Lower leg skin (tissue), 4 donors: ENCODE measurements at regions not wholly inside any gene's neighbourhood (a gene's known extent, or its start where the extent isn't known, plus 50 kb on each side); places are given as distances from the start of the nearest gene placed in this dataset.

ENCODE experiments used
- DNase-seq, 2 donors: peaks; one replicate each; pipeline ENCODE4 v3.0.0-alpha.2; 2019; ENCODE audit warnings: low spot score in 2 of 2
- H3K4me3 ChIP-seq: fragments of 200-600 bp; sonication (generic); 2 replicates; pipeline ENCODE4 v1.5.1; 2017; ENCODE audit warnings: mild to moderate bottlenecking, low read depth; ENCODE audit not compliant: poor library complexity, severe bottlenecking
- POLR2A ChIP-seq, 2 donors: fragments of 450-650 bp; IDR thresholded peaks; one replicate each; pipeline ENCODE4 v1.6.1; 2016 to 2017; ENCODE audit warnings: antibody characterized with exemption in 2 of 2, mild to moderate bottlenecking in 1 of 2, moderate library complexity in 1 of 2
- WGBS, 2 donors: methylation state at CpG; one replicate each; pipeline ENCODE4 v1.1.5; 2018; 5-methylcytosine and 5-hydroxymethylcytosine counted together
- intact Hi-C: fragments of 100-400 bp; cut with DNase I; formaldehyde crosslinking; loops from one replicate; pipeline ENCODE4 v1.15.0; 2023; ENCODE audit warnings: low total_unique reads
- TF ChIP-seq, protein P1 (sequence below), 3 donors: fragments of 450-650 bp; IDR thresholded peaks; one replicate each; pipeline ENCODE4 v1.5.1; 2016; ENCODE audit warnings: antibody characterized with exemption in 3 of 3, mild to moderate bottlenecking in 3 of 3, moderate library complexity in 2 of 3

DNA sequence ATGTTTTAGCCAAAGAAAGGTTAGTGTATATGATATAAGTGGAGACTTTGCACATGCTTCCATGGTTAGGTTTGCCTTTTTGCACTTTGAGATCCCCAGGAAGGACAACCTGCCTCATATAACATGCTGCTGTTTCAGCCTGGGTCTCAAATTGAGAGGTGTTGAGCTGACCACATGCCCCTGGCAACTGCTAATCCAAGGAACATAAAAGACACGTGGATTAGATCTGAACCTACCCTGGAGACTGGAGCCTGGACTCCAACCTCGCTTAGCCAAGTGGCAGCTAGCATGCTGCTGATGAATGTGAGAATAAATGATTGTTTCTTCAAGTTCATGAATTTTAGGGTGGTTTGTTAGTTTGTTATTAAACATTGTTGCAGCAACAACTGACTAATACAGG is 301.8 kb upstream of the TBC1D5 start:
- intact Hi-C loops: no loop called here
- WGBS, 2 donors: 56 to 67% methylated on average over 2 of the region's 2 CpGs
- no peak overlapping the region for H3K4me3 ChIP-seq
- no peak for DNase-seq
- no peak for TF ChIP-seq POLR2A (IDR thresholded peaks at IDR 0.05)

DNA sequence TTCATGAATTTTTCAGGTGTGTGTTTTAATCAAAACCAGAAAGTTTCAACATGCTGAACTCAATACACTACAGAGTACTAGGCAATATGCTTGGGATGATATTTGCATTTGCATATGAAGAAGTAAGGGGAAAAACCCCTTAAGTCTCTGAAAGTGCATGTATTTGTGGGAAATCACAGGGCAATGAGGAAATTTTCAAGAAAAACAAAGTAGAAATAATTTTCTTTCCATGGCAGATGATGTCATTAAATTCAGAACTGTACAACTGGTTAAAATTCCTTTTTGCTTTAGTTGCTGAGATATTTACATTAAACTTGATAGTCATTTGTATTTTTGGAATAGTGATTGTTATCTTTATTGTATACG is 294.0 kb upstream of the TBC1D5 start:
- H3K4me3 ChIP-seq: no peak overlapping the region
- no peak for TF ChIP-seq POLR2A (IDR thresholded peaks at IDR 0.05)
- TF ChIP-seq, protein P1, sequence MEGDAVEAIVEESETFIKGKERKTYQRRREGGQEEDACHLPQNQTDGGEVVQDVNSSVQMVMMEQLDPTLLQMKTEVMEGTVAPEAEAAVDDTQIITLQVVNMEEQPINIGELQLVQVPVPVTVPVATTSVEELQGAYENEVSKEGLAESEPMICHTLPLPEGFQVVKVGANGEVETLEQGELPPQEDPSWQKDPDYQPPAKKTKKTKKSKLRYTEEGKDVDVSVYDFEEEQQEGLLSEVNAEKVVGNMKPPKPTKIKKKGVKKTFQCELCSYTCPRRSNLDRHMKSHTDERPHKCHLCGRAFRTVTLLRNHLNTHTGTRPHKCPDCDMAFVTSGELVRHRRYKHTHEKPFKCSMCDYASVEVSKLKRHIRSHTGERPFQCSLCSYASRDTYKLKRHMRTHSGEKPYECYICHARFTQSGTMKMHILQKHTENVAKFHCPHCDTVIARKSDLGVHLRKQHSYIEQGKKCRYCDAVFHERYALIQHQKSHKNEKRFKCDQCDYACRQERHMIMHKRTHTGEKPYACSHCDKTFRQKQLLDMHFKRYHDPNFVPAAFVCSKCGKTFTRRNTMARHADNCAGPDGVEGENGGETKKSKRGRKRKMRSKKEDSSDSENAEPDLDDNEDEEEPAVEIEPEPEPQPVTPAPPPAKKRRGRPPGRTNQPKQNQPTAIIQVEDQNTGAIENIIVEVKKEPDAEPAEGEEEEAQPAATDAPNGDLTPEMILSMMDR (IDR thresholded peaks at IDR 0.05): no peak
- no peak for DNase-seq
- 46 to 51% methylated on average over 1 of the region's 1 CpG for WGBS, 2 donors
- intact Hi-C loops: no loop called here

DNA sequence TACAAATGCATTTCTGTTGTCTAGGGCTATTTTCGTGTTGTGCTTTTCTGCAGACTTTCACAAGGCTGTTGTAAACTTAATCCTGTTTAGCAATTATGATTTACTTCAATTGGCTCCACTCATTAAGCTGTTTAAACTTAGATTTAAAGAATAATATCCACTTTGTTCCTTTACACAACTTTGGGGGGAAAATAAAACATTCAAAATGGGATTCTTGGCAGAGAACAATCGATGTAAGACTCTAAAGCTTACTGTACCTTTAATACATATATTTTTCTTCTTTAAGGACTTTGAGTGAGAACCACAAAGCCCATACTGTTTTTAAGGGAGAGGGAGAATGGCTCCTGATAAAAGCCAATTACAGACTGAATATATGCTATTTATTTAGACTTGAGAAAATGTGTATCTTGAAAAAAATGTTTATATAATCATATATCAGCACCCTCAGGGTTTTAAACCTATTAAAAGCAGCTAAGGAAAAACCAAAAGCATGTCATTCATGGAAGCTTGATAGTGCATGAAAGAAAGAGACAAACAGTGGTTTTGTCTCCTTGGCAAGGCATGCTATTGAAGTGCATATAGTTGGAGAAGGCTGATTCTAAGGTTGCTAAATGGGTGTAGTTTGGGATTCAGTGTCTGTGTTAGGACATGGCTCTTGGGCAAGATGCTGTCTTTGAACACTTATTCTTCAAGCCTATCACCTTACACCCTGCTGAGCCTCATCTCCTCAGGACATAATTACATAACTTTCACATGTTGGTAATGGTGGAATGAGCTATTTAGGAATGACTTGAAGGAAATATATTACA is 293.4 kb upstream of the TBC1D5 start:
- no peak overlapping the region for H3K4me3 ChIP-seq
- intact Hi-C loops: no loop called here
- TF ChIP-seq, protein P1 (IDR thresholded peaks at IDR 0.05): no peak
- 56 to 66% methylated on average over 2 of the region's 2 CpGs for WGBS, 2 donors
- DNase-seq: no peak

DNA sequence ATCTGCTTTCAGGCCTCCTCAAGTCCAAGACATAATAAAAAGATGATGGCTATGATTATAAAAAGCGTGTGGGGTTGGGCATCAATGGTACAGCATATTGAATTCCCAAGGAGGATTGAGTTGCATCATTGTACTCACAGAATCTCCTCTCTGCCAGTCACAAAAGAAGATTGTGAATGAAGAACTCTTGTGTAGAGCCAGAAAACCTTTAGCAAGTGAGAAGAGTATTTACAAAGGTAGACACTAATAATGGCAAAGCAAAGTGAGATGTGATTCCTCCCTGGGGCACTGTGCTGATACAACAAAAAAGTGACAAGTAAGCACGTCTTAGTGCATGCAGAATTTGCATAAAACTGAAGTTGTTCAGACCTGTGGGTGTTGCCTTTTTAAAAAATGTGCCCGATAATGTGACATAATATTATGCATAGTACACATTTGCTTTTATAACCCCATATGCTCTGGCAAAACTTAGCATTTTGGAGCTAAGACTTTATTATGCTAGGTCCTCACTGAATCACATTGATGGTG is 291.2 kb upstream of the TBC1D5 start:
- 52 to 60% methylated on average over 3 of the region's 3 CpGs for WGBS, 2 donors
- intact Hi-C loops: no loop called here
- no peak for DNase-seq
- no peak overlapping the region for H3K4me3 ChIP-seq
- no peak for TF ChIP-seq POLR2A (IDR thresholded peaks at IDR 0.05)
- TF ChIP-seq, protein P1 (IDR thresholded peaks at IDR 0.05): no peak

DNA sequence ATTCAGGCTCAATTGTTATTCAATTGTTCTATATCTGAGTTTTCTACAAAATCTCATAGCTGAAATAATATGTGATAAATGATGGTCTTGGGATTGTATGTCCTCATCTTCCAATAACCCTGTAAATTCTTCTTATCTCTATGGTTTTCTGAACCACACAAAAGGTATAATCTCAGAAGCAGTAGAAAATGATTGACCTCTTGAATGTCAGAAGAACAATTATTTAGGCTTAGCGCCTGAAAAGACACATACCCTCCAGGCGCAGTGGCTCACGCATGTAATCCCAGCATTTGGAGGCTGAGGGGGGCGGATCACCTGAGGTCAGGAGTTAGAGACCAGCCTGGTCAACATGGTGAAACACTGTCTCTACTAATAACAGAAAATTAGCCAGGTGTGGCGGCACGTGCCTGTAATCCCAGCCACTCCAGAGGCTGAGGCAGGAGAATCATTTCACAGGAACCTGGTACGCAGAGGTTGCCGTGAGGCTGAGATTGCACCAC is 288.0 kb upstream of the TBC1D5 start:
- intact Hi-C loops: no loop called here
- no peak for TF ChIP-seq POLR2A (IDR thresholded peaks at IDR 0.05)
- TF ChIP-seq, protein P1 (IDR thresholded peaks at IDR 0.05): no peak
- DNase-seq: no peak
- WGBS, 2 donors: 90 to 91% methylated on average over 8 of the region's 8 CpGs
- H3K4me3 ChIP-seq: no peak overlapping the region

DNA sequence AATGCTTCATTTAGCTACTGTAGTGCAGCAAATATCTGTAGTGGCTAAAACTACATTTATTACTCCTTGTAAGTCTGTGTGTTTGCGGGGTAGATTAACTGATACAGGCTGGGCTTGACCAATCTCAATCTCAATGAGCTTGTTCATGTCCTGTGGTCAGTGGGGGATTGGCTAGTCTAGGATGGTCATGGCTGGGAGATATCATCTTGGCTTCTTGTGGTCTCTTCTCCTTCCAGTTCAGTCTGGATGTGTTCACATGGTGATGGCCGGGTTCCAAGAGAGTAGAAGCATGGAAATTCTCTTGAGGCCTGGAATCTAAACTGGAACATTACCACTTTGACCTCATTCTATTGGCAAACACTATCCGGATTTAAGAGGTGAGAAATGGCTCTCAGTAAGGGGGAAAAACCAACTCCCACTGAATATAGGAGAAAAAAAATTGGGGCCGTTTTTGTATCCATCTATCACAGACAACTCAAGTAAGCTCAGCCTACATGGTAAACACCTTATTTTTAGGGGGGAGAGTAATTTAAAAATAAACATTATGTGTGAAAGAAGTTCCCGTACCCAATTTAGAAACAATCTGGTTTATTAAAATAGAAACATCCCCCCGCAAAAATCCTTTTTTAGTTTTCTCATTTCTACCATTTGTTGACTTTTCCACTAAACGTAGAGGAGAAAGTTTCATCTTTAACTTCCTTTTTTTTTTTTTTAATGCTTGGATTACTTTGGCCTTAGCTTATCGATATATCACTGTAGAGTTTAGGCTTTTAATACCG is 284.9 kb upstream of the TBC1D5 start:
- DNase-seq: no peak
- intact Hi-C loops: no loop called here
- no peak for TF ChIP-seq POLR2A (IDR thresholded peaks at IDR 0.05)
- TF ChIP-seq, protein P1 (IDR thresholded peaks at IDR 0.05): no peak
- H3K4me3 ChIP-seq: no peak overlapping the region
- 78 to 80% methylated on average over 9 of the region's 9 CpGs for WGBS, 2 donors
